Left ventricle myocardium inferior (tissue), 1 donor: ENCODE measurements at regions not wholly inside any gene's neighbourhood (a gene's known extent, or its start where the extent isn't known, plus 50 kb on each side); places are given as distances from the start of the nearest gene placed in this dataset.

ENCODE experiments used
- DNase-seq: peaks from one replicate; pipeline ENCODE4 v3.0.0-alpha.2; 2020
- H3K27ac ChIP-seq: fragments of 200-600 bp; replicated peaks from 2 replicates; pipeline ENCODE4 v1.8.0; 2021
- H3K27me3 ChIP-seq: fragments of 200-600 bp; 2 replicates; pipeline ENCODE4 v1.8.0; 2021; ENCODE audit warnings: low read depth
- H3K36me3 ChIP-seq: fragments of 200-600 bp; 2 replicates; pipeline ENCODE4 v1.8.0; 2021
- H3K4me1 ChIP-seq: fragments of 200-600 bp; 2 replicates; pipeline ENCODE4 v1.8.0; 2021
- H3K4me3 ChIP-seq: fragments of 200-600 bp; 2 replicates; pipeline ENCODE4 v1.8.0; 2021; ENCODE audit warnings: mild to moderate bottlenecking, moderate library complexity
- H3K9me3 ChIP-seq: fragments of 200-600 bp; replicated peaks from 2 replicates; pipeline ENCODE4 v1.8.0; 2021
- intact Hi-C: fragments of 100-400 bp; cut with micrococcal nuclease; formaldehyde crosslinking; loops from one replicate; pipeline ENCODE4 v1.11.0; 2022
- TF ChIP-seq, protein P1 (sequence below): fragments of 200-600 bp; IDR thresholded peaks from 2 replicates; pipeline ENCODE4 v1.8.0; 2021; ENCODE audit warnings: antibody characterized with exemption, mild to moderate bottlenecking, borderline replicate concordance
- donor health status: DM: no; HTN: yes; CAD: no; lungs with severe emphysema.

DNA sequence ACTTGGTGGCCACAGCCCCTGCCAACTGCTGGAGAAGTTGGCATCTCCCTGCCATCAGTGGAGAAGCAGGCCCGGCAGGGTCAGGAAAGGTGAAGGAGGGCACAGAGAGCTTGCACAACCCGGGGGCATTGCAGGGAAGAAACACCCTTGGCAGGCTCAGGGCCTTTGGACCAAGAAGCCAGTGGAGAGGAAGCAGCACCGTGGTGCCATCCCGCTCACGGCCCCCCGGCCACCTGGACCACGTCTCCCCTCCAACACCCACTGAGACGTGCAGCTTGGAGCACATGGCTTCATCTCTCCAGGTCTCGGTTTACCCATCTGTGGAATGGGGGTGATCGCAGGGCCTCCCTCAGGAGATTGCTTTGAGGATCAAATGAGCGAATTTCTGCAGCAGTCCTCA lies 158.1 kb downstream of the RBFOX3 start:
- H3K36me3 ChIP-seq = no peaks in the 10 kb centered on the region
- TF ChIP-seq, protein P1, sequence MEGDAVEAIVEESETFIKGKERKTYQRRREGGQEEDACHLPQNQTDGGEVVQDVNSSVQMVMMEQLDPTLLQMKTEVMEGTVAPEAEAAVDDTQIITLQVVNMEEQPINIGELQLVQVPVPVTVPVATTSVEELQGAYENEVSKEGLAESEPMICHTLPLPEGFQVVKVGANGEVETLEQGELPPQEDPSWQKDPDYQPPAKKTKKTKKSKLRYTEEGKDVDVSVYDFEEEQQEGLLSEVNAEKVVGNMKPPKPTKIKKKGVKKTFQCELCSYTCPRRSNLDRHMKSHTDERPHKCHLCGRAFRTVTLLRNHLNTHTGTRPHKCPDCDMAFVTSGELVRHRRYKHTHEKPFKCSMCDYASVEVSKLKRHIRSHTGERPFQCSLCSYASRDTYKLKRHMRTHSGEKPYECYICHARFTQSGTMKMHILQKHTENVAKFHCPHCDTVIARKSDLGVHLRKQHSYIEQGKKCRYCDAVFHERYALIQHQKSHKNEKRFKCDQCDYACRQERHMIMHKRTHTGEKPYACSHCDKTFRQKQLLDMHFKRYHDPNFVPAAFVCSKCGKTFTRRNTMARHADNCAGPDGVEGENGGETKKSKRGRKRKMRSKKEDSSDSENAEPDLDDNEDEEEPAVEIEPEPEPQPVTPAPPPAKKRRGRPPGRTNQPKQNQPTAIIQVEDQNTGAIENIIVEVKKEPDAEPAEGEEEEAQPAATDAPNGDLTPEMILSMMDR = no peak
- H3K4me3 ChIP-seq = no peak overlapping the region
- H3K27ac ChIP-seq = no peak overlapping the region
- no peaks in the 10 kb centered on the region for H3K4me1 ChIP-seq
- intact Hi-C loops = no loop called here
- H3K9me3 ChIP-seq = no peaks in the 10 kb centered on the region
- no peak for DNase-seq
- peaks cover 52% of the 10 kb centered on the region for H3K27me3 ChIP-seq

DNA sequence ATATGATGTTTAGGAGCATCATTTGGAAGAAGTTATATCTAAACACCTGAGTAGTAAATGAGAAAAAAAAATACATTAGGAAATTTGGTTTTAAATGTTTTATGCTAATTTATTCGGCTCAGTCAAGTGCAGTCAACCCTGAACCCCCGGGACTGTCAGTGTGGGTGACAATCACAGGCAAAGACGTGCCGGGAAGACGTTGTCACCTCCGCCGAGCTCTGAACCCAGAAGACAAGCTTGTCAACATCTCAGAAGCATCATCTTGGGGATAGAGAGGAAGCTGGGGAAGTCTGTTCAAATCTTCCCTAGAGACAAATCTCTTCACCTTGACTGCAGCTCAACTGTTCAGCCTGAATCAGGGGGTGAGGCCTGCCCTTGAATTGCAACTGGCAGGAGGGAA lies 159.7 kb downstream of the RBFOX3 start:
- Histone ChIP-seq H3K27ac (no peak overlapping the region), H3K9me3 (no peaks in the 10 kb centered on the region), H3K4me1 (no peaks in the 10 kb centered on the region), H3K4me3 (no peak overlapping the region), H3K36me3 (no peaks in the 10 kb centered on the region), H3K27me3 (peaks cover 51% of the 10 kb centered on the region)
- TF ChIP-seq, protein P1 = no peak
- DNase-seq = no peak
- intact Hi-C loops = no loop called here

DNA sequence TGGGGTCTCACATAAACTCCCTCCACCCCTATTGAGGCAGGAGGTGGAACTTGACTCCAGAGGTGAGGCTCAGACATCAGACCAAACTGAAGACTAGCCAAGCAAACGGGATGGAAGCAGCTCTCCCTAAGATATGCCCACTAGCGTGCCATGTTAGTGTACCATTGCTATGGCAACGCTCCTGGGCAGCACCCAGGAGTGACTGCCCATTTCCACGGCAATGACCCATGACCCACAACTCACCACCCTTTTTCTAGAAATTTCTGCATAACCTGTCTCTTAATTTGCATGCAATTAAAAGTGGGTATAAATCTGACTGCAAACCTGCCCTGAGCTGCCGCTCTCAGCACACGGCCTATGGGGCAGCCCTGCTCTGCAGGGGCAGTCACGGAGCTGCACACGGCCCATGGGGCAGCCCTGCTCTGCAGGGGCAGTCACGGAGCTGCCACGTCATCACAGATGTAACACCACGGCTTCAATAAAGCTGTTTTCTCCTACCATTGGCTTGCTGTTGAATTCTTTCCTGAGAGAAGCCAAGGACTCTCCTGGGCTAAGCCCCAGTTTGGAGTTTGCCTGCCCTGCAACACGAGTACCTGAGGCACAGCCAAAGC lies 164.3 kb downstream of the RBFOX3 start:
- Histone ChIP-seq H3K36me3 (no peaks in the 10 kb centered on the region), H3K27ac (no peak overlapping the region), H3K4me3 (no peak overlapping the region), H3K4me1 (no peaks in the 10 kb centered on the region), H3K9me3 (no peaks in the 10 kb centered on the region), H3K27me3 (peaks cover 54% of the 10 kb centered on the region)
- no peak for DNase-seq
- TF ChIP-seq, protein P1 = no peak
- intact Hi-C loops = no loop called here

DNA sequence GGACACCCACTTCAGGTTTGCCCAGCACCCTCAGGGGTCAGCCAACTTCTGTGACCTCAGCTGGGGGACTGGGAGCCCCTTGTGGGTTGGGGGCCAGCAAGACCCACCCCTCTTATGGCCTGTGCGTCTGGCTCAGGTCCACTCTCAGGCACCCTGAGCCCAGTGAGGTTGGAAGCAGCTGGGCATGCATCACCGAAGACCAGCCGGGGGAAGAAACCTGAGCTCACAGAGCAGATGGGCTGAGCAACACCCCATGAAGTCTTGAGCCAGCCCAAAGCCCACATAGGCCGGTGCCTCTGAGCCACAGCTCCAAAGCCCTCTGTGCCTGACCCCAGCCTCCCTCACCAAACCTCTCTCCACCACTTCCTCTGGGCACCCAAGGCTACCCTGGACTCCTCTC lies 166.7 kb downstream of the RBFOX3 start:
- intact Hi-C loops = no loop called here
- Histone ChIP-seq H3K4me3 (no peak overlapping the region), H3K27ac (no peak overlapping the region), H3K4me1 (no peaks in the 10 kb centered on the region), H3K27me3 (peaks cover 77% of the 10 kb centered on the region), H3K9me3 (no peaks in the 10 kb centered on the region), H3K36me3 (no peaks in the 10 kb centered on the region)
- DNase-seq = no peak
- TF ChIP-seq, protein P1 = no peak

DNA sequence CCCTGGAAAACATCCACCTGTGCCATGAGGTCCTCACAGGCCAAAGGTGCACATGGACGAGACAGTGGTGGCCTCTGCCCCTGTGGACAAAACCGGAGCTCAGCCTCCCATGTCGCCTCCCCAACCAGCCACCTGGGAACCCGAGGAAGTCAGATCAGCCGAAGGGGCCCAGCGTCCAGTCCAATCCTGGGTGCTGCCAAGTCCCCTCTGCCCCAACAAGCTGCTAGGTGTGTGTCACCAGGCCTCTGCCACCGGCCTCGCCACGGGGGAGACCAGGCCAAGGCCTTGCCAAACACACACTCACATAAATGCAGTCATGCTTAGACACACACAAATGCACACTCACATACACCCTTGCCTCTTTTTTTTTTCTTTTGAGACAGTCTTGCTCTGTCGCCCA lies 167.8 kb downstream of the RBFOX3 start:
- H3K4me1 ChIP-seq = no peaks in the 10 kb centered on the region
- no peak for DNase-seq
- H3K27me3 ChIP-seq = peaks cover 86% of the 10 kb centered on the region
- H3K4me3 ChIP-seq = no peak overlapping the region
- H3K9me3 ChIP-seq = no peaks in the 10 kb centered on the region
- H3K36me3 ChIP-seq = no peaks in the 10 kb centered on the region
- intact Hi-C loops = no loop called here
- no peak overlapping the region for H3K27ac ChIP-seq
- TF ChIP-seq, protein P1 = no peak
